Astrocyte of the spinal cord (primary cell): ENCODE measurements at regions not wholly inside any gene's neighbourhood (a gene's known extent, or its start where the extent isn't known, plus 50 kb on each side); places are given as distances from the start of the nearest gene placed in this dataset.
A peak's percentile ranks its signal among the peaks of the same experiment; 100 is the strongest.

ENCODE experiments used
- DNase-seq: peaks from one replicate; pipeline ENCODE4 v3.0.0; 2011; ENCODE audit warnings: low read depth, low spot score
- H3K4me3 ChIP-seq: 2 replicates; pipeline ENCODE4 v1.5.1; 2011; ENCODE audit warnings: low read depth, mild to moderate bottlenecking, low read length, moderate library complexity
- in situ Hi-C: cut with HindIII; loops from 2 replicates; pipeline ENCODE4 v1.10.0; 2017; ENCODE audit warnings: low sequenced_read_pairs
- TF ChIP-seq, protein P1 (sequence below): IDR thresholded peaks from 2 replicates; pipeline ENCODE4 v1.5.1; 2012; ENCODE audit warnings: low read depth, mild to moderate bottlenecking, low read length, inconsistent platforms

DNA sequence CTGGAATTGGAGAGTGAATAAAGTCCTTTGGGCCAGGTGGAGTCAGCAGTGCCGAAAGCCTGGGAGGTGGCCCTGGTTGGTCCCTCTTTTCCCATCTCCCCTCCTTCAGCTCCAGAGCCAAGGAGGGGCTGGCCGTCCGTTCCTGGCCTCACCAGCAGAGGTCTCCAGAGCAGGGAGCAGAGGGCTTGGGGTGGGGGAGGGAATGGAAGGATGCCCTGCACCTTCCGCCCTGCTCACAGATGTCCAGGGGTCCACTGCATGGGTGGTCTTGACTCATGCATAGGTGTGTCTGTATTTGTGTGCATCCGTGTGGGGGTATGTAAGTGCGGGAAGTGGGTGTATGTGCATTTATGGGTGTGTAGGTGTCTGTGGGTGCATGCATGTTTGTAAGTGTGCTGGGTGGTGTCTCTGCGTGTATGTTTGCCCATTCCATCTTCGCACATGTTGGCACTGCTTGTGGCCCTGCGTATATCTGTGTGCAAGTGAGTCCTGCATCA lies 201.8 kb downstream of the ZFP36L2 start:
- in situ Hi-C loops, result no loop called here
- TF ChIP-seq, protein P1, sequence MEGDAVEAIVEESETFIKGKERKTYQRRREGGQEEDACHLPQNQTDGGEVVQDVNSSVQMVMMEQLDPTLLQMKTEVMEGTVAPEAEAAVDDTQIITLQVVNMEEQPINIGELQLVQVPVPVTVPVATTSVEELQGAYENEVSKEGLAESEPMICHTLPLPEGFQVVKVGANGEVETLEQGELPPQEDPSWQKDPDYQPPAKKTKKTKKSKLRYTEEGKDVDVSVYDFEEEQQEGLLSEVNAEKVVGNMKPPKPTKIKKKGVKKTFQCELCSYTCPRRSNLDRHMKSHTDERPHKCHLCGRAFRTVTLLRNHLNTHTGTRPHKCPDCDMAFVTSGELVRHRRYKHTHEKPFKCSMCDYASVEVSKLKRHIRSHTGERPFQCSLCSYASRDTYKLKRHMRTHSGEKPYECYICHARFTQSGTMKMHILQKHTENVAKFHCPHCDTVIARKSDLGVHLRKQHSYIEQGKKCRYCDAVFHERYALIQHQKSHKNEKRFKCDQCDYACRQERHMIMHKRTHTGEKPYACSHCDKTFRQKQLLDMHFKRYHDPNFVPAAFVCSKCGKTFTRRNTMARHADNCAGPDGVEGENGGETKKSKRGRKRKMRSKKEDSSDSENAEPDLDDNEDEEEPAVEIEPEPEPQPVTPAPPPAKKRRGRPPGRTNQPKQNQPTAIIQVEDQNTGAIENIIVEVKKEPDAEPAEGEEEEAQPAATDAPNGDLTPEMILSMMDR, result peak; percentile 92
- no peak overlapping the region for H3K4me3 ChIP-seq
- peak; percentile 60 for DNase-seq

DNA sequence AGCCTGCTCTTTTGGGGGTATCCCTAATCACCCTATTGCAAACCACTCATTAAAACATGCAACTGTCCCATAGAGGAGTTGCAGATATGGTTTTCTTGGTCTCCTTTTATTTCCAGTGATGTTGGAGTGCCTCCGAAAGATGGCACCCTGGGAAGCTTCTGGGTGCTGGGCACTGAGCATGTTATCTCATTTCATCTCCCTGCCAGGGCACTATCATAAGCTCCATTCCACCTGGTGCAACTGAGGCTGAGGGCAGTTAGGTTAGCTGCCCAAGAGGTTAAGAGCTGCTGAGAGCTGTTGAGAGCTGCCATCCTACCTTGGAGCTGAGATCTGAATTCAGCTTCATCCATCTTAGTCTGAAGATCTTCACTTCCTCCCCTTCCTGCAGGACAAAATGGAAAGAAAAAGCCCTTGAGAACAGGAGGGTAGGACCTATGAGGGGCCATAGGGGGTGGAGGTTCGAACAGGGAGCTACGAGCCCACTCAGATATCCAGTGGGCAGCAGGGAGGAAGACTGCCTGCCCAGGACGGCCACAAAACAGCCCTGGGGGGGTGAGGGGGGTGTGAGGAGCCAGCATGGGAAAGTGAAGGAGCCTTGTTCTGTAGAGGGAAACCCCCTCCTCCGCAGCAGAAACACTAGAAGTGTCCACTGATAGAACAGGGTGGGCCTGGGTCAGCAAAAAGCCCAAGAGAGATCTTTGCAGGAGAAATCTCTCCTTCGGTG lies 202.5 kb downstream of the ZFP36L2 start:
- DNase-seq, result no peak
- in situ Hi-C loops, result no loop called here
- no peak overlapping the region for H3K4me3 ChIP-seq
- TF ChIP-seq, protein P1, result no peak

DNA sequence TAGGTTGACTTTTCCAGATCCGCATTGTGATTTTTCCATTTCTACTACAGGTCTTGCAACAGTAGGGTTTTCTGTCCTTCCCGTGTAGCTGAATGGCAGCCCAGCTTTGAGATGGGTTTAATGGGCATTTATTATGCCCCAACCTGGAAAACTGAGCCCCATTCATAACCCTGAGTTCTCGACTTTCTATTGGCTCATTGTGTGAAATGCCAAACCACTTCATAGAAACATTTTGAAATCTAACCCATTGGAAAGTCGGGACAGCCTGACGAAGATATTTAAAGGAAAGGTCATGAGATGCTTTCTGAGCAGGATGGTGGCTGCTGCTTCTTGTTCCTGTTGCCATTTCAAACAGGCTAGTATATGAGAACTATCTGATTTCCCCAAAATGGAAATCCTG lies 203.5 kb downstream of the ZFP36L2 start:
- TF ChIP-seq, protein P1, result no peak
- in situ Hi-C loops, result no loop called here
- no peak for DNase-seq
- H3K4me3 ChIP-seq, result no peak overlapping the region

DNA sequence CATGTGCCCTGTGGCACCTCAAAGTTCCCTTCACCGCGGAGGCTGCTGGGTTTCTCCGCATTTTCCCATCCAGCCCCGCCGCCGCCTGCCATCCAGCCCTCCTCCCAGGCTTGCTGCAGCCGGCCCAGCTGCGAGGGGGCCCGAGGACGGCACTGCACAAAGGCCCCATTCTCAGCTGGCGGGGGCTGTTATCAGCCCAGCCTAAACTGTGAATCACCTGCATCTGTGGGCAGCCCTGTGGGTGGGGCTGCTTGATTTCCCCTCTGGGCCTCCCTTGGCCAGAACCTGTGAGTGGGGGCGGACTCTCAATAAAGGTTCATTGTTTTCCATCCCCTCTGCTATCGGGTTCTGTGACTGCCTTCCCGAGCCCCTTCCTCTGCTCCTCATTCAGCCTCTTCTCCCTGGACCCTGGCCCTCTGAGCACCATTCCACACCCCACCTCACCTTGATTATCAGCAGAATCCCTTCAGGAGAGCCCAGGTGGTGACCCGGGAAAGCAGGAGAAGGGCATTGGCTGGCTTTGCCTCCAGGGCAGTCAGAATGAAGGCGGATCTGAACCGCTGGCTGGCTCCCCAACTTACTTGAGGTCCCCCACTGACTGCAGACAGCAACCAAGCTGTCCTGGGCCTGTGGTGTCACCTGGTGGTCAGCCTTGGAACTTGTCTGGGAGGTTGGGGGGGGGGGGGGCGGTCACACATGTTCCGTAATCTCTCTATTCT lies 204.5 kb downstream of the ZFP36L2 start:
- TF ChIP-seq, protein P1, result no peak
- DNase-seq, result no peak
- H3K4me3 ChIP-seq, result no peak overlapping the region
- in situ Hi-C loops, result no loop called here

DNA sequence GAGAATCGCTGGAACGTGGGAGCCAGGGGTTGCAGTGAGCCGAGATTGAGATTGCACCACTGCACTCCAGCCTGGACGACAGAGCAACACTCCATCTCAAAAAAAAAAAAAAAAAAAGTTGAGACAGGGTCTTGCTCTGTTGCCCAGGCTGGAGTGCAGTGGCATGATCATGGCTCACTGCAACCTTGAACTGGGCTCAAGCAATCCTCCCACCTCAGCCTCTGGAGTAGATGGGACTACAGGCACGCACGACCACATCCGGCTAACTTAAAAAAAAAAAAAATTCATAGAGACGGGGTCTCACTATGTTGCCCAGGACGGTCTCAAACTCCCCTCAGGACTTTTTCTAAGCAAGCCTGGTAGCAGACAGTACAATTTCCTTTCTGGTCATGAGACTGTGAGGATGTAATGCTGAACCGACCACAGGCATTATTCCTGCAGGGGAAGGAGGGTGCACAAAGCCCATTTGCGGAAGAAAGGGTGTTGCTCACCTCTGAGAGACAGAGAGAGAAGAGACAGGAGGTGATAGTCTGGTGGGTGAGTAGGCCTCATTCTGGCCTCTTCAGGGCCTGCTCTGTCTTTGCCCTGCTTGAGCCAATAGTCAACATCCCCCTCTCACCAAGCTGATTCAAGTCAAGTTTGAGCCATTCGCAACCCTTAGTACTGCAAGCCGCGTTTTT lies 205.3 kb downstream of the ZFP36L2 start:
- TF ChIP-seq, protein P1, result no peak
- DNase-seq, result no peak
- no peak overlapping the region for H3K4me3 ChIP-seq
- in situ Hi-C loops, result no loop called here

DNA sequence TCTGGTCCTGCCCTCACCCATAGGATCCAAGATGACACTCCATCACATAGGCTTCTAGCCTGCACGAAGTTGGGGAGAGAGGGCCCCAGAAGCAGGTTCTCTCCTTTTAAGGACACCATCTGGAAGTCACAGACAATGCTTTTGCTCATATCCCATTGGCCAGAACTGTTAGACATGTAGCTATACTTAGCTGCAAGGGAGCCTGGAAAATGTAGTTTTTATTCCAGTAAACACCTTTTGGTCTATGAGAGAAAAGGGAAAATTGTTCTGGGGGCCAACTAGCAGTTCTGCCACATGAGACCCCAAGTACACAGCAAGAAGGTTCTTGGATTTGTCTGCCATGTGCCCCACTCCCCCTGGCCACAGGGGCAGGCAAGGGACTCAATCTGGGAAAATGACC lies 206.1 kb downstream of the ZFP36L2 start:
- no peak overlapping the region for H3K4me3 ChIP-seq
- in situ Hi-C loops, result no loop called here
- TF ChIP-seq, protein P1, result no peak
- DNase-seq, result no peak
